HEK293T (cell line): ENCODE measurements at regions not wholly inside any gene's neighbourhood (a gene's known extent, or its start where the extent isn't known, plus 50 kb on each side); places are given as distances from the start of the nearest gene placed in this dataset.

ENCODE experiments used
- CTCF ChIA-PET: fragments of 350-600 bp; formaldehyde crosslinking; extraction: SDS; loops from one replicate; lab custom pipeline; 2021; ENCODE audit warnings: antibody characterized with exemption, inconsistent platforms; lab: Yijun Ruan, JAX
- POLR2A ChIA-PET: fragments of 350-600 bp; formaldehyde crosslinking; extraction: SDS; loops from one replicate; lab custom pipeline; 2020; ENCODE audit warnings: antibody characterized with exemption, inconsistent platforms; lab: Yijun Ruan, JAX
- DNase-seq: peaks from one replicate; pipeline ENCODE4 v3.0.0; 2012; ENCODE audit warnings: mixed read lengths; ENCODE audit errors: extremely low spot score
- ARNT ChIP-seq: fragments of 450-650 bp; IDR thresholded peaks from 2 replicates; pipeline ENCODE4 v1.6.1; 2017; ENCODE audit warnings: mild to moderate bottlenecking
- BHLHE40 ChIP-seq: fragments of 450-650 bp; IDR thresholded peaks from 2 replicates; pipeline ENCODE4 v1.6.1; 2016; ENCODE audit warnings: mild to moderate bottlenecking, moderate library complexity, borderline replicate concordance
- CTBP1 ChIP-seq: fragments of 450-650 bp; IDR thresholded peaks from 2 replicates; pipeline ENCODE4 v1.6.1; 2016; ENCODE audit warnings: borderline replicate concordance
- ELF4 ChIP-seq: fragments of 450-650 bp; IDR thresholded peaks from 2 replicates; pipeline ENCODE4 v1.6.1; 2017; ENCODE audit warnings: antibody characterized with exemption
- FOXA1 ChIP-seq: fragments of 450-650 bp; IDR thresholded peaks from 2 replicates; pipeline ENCODE4 v1.6.1; 2016; ENCODE audit warnings: mild to moderate bottlenecking
- FOXK2 ChIP-seq: fragments of 450-650 bp; IDR thresholded peaks from 2 replicates; pipeline ENCODE4 v1.6.1; 2016; ENCODE audit warnings: mild to moderate bottlenecking
- FOXM1 ChIP-seq: fragments of 450-650 bp; IDR thresholded peaks from 2 replicates; pipeline ENCODE4 v1.6.1; 2017; ENCODE audit warnings: mild to moderate bottlenecking, borderline replicate concordance
- HDGF ChIP-seq: fragments of 450-650 bp; IDR thresholded peaks from 2 replicates; pipeline ENCODE4 v1.6.1; 2017; ENCODE audit warnings: antibody characterized with exemption, borderline replicate concordance
- L3MBTL2 ChIP-seq: fragments of 450-650 bp; conservative IDR thresholded peaks from 2 replicates; pipeline ENCODE4 v1.6.1; 2016; ENCODE audit warnings: mild to moderate bottlenecking
- LEF1 ChIP-seq: fragments of 450-650 bp; IDR thresholded peaks from 2 replicates; pipeline ENCODE4 v1.6.1; 2017; ENCODE audit warnings: mild to moderate bottlenecking, borderline replicate concordance
- NFRKB ChIP-seq: fragments of 450-650 bp; IDR thresholded peaks from 2 replicates; pipeline ENCODE4 v1.6.1; 2016; ENCODE audit warnings: mild to moderate bottlenecking, moderate library complexity
- PKNOX1 ChIP-seq: fragments of 450-650 bp; IDR thresholded peaks from 2 replicates; pipeline ENCODE4 v1.6.1; 2016
- SP1 ChIP-seq: fragments of 450-650 bp; IDR thresholded peaks from 2 replicates; pipeline ENCODE4 v1.6.1; 2017
- SUZ12 ChIP-seq: fragments of 450-650 bp; IDR thresholded peaks from 2 replicates; pipeline ENCODE4 v1.6.1; 2016; ENCODE audit warnings: mild to moderate bottlenecking
- TARDBP ChIP-seq: fragments of 450-650 bp; IDR thresholded peaks from 2 replicates; pipeline ENCODE4 v1.6.1; 2016
- ZNF384 ChIP-seq: fragments of 450-650 bp; IDR thresholded peaks from 2 replicates; pipeline ENCODE4 v1.6.1; 2016

DNA sequence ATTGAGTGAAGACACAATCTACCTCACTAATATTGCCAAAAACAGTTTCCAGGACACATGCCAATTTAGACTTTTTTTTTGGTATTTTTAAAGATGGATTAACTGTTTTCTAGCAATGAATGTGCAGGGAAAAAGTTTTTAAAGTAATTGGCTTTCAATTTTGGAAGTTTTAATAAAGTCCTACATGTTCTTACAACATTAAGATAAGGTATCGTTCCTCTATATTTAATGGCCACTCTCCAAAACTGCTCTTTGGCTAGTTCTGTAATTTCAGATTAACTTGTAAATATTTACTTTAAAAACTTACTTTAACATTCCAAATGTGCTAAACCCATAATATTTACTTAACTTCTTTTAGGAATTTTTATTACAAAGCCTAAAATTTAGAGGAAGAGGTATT, 1332.2 kb upstream of the PRMT6 start:
- ChIA-PET POLR2A (no interaction called here), CTCF (no interaction called here)
- DNase-seq = no peak
- TF ChIP-seq ARNT (no peak), NFRKB (no peak), LEF1 (no peak), HDGF (no peak), FOXM1 (no peak), FOXK2 (no peak), CTBP1 (no peak), ELF4 (no peak), ZNF384 (no peak)

DNA sequence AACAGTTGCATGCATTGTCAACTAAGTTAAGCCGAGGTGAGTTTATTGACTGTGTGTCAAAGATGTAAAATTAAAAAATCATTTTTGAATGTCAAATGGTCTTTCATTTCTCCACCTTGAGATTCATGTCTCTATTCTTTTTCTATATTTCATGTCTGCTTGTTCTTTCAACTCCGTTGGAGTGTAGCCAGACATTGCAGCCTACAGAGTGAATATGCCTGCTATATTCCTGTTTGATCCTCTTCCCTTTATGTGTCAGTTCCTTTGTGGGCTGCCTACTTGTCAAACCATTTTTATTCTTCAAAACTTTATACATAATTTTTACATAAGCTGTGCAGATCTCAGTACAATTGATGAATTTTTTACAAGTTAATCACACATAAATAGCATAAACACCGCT, 1325.8 kb upstream of the PRMT6 start:
- TF ChIP-seq FOXA1 (no peak), FOXM1 (no peak), ARNT (no peak), CTBP1 (no peak), PKNOX1 (no peak), L3MBTL2 (no peak), NFRKB (no peak), ELF4 (no peak), TARDBP (no peak), BHLHE40 (no peak), SUZ12 (no peak), HDGF (no peak), LEF1 (no peak), SP1 (no peak), ZNF384 (no peak), FOXK2 (no peak)
- DNase-seq = no peak
- ChIA-PET POLR2A (no interaction called here), CTCF (no interaction called here)

DNA sequence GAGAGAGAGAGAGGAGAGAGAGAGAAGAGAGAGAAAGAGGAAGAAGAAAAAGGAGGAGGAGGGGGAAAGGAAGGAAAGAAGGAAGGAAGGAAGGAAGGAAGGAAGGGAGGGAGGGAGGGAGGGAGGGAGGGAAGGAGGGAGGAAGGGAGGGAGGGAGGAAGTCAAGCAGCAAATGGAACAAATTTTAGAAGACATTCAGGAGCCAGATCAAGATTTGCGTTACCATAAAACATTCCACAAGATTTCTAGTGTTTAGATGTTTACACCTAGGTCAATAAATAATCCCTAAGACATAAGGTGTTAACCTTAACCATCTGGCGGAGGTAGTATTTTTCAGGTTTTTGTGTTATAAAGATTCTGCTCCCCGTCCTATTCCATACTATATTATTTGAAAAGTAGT, 1320.1 kb upstream of the PRMT6 start:
- ChIA-PET CTCF (no interaction called here), POLR2A (no interaction called here)
- DNase-seq = no peak
- no peak for TF ChIP-seq NFRKB
- TF ChIP-seq ZNF384 = no peak
- TF ChIP-seq SP1 = no peak

DNA sequence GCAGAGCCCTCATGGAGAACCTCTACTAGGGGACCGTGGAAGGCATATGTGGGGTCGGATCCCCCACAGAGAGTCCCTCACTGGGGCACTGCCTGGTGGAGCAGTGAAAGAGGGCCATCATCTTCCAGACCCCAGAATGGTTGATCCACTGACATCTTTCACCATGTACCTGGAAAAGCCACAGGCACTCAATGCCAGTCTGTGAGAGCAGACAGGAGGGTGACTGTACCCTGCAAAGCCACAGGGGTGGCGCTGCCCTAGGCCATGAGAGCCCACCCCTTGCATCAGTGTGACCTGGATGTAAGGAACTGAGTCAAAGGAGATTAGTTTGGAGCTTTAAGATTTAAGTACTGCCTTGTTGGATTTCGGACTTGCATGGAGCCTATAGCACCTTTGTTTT, 1276.7 kb upstream of the PRMT6 start:
- ChIA-PET POLR2A (no interaction called here), CTCF (no interaction called here)
- DNase-seq = no peak
- TF ChIP-seq SUZ12 = no peak
- no peak for TF ChIP-seq ELF4
- TF ChIP-seq HDGF = no peak
- TF ChIP-seq CTBP1 = no peak
- no peak for TF ChIP-seq L3MBTL2
- no peak for TF ChIP-seq FOXA1
- TF ChIP-seq TARDBP = no peak

DNA sequence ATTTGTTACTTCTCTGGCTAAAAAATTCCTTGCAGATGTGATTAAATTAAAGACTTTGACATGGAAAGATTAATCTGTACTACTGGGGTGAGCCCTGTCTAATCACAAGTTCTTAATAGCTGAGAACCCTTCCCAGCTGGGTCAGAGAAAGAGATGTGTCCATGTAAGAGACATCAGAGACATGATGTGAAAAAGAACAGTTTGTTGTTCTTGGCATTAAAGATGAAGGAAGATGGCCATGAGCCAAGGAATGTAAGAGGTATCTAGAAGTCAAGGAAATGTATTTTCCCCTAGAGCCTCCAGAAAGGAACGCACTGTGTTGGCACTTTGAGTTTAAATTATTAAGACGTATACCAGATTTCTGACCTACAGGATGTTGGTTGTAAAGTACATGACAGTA, 1271.5 kb upstream of the PRMT6 start:
- TF ChIP-seq ZNF384 (no peak), FOXK2 (no peak), HDGF (no peak), FOXM1 (no peak), ARNT (no peak), CTBP1 (no peak)
- CTCF ChIA-PET = no interaction called here
- POLR2A ChIA-PET = no interaction called here
- DNase-seq = no peak

DNA sequence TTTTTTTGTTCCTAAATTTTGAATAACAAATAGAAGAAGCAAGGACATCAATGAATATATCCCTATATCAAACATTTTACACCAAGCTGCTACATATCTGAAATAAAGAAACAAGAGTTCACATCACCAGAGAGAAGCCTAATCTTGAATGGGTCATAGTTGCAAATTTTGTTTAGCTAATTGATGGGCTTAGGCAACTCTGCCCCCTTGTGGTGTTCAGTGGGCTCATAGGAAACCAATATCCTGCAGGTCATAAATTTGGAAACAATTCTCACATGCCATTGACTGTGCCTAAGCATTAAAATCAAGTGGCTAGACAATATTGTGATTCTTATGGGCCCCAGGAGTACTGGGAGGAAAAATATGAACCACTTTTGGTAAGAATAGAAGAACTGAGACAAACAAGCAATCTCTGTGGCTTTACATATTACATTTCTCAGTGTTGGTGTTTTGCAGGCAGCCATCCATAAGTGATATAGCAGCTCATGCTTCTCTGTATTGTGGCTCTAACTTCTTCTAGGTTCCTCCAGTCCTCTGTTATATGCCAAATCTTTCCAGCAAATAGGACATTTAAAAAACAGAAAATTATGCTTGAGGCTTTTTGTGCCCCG, 1262.8 kb upstream of the PRMT6 start:
- POLR2A ChIA-PET = no interaction called here
- CTCF ChIA-PET = no interaction called here
- peak; percentile 57 for DNase-seq
- TF ChIP-seq FOXM1 = no peak
- TF ChIP-seq PKNOX1 = peak; percentile 40

DNA sequence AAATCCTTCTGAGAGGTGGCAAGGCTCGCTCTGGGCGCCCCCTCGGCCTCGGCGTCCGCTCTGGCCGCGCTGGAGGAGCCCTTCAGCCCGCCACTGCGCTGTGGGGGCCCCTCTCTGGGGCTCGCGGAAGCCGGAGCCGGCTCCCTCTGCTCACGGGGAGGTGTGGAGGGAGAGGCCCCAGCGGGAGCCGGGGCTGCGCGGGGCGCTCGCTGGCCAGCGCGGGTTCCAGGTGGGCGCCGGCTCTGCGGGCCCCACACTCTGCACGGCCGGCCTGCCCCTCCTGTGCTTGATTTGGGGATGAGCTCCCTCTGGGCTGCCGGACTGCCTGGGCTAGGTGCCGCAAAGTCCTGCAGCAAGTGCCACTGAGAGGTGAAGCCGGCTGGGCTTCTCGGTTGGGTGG, 1260.7 kb upstream of the PRMT6 start:
- no peak for DNase-seq
- TF ChIP-seq SP1 = no peak
- TF ChIP-seq LEF1 = no peak
- TF ChIP-seq TARDBP = no peak
- no peak for TF ChIP-seq ARNT
- TF ChIP-seq FOXM1 = no peak
- no peak for TF ChIP-seq BHLHE40
- TF ChIP-seq PKNOX1 = no peak
- no peak for TF ChIP-seq ELF4
- no peak for TF ChIP-seq FOXK2
- no peak for TF ChIP-seq ZNF384
- no peak for TF ChIP-seq HDGF
- TF ChIP-seq SUZ12 = no peak
- no peak for TF ChIP-seq L3MBTL2
- CTCF ChIA-PET = no interaction called here
- POLR2A ChIA-PET = no interaction called here
